Neutrophil (primary cell): ENCODE measurements at regions not wholly inside any gene's neighbourhood (a gene's known extent, or its start where the extent isn't known, plus 50 kb on each side); places are given as distances from the start of the nearest gene placed in this dataset.

ENCODE experiments used
- H3K27ac ChIP-seq: fragments of 200-600 bp; sonication (generic); 2 replicates; pipeline ENCODE4 v1.5.1; 2016; ENCODE audit warnings: mild to moderate bottlenecking, moderate library complexity
- H3K27me3 ChIP-seq: fragments of 200-600 bp; sonication (generic); 2 replicates; pipeline ENCODE4 v1.6.0; 2016; ENCODE audit warnings: mild to moderate bottlenecking
- H3K36me3 ChIP-seq: fragments of 200-600 bp; sonication (generic); 2 replicates; pipeline ENCODE4 v1.5.1; 2017
- H3K4me1 ChIP-seq, 2 experiments: fragments of 200-600 bp in 1 of 2; sonication (generic) in 1 of 2; 1 replicate in 1 of 2; 2 replicates in 1 of 2; pipeline versions ENCODE4 v1.5.1 to v1.6.1; 2013 to 2016; ENCODE audit warnings: low read depth in 1 of 2, low read length in 1 of 2, mild to moderate bottlenecking in 1 of 2, moderate library complexity in 1 of 2; ENCODE audit not compliant: control insufficient read depth in 1 of 2, insufficient read depth in 1 of 2
- H3K4me3 ChIP-seq, 2 experiments: fragments of 200-600 bp in 1 of 2; sonication (generic) in 1 of 2; 1 replicate in 1 of 2; 2 replicates in 1 of 2; pipeline ENCODE4 v1.5.1; 2013 to 2016; ENCODE audit warnings: low read depth in 1 of 2, low read length in 1 of 2, mild to moderate bottlenecking in 1 of 2, moderate library complexity in 1 of 2
- H3K9me3 ChIP-seq: fragments of 200-600 bp; sonication (generic); 2 replicates; pipeline ENCODE4 v1.5.1; 2016
- CTCF ChIP-seq: fragments of 200-600 bp; sonication (generic); IDR thresholded peaks from 2 replicates; pipeline ENCODE4 v1.5.1; 2016; ENCODE audit warnings: antibody characterized with exemption

GRCh38 chr3:194073926-194074325 lies 62.0 kb upstream of the HES1 start:
- no peak overlapping the region for H3K4me3 ChIP-seq
- H3K27ac ChIP-seq, result no peak overlapping the region
- H3K9me3 ChIP-seq, result no peaks in the 10 kb centered on the region
- H3K36me3 ChIP-seq, result no peaks in the 10 kb centered on the region
- H3K4me1 ChIP-seq, result peaks cover 11 to 13% of the 10 kb centered on the region in 2 experiments
- no peak for TF ChIP-seq CTCF
- peaks cover 68% of the 10 kb centered on the region for H3K27me3 ChIP-seq

GRCh38 chr3:194075088-194075615 lies 60.8 kb upstream of the HES1 start:
- TF ChIP-seq CTCF, result no peak
- Histone ChIP-seq H3K9me3 (no peaks in the 10 kb centered on the region), H3K27me3 (peaks cover 61% of the 10 kb centered on the region), H3K27ac (no peak overlapping the region), H3K36me3 (no peaks in the 10 kb centered on the region), H3K4me1 (peaks cover 11 to 13% of the 10 kb centered on the region in 2 experiments), H3K4me3 (no peak overlapping the region)

- TF ChIP-seq CTCF, result no peak
- Histone ChIP-seq H3K27ac (no peak overlapping the region), H3K27me3 (peaks cover 56% of the 10 kb centered on the region), H3K4me3 (no peak overlapping the region), H3K36me3 (no peaks in the 10 kb centered on the region), H3K9me3 (no peaks in the 10 kb centered on the region), H3K4me1 (peaks cover 6 to 7% of the 10 kb centered on the region in 2 experiments)
Measured at GRCh38 chr3:194075802-194076460, 60.0 kb upstream of the HES1 start.

GRCh38 chr3:194076475-194076874 lies 59.5 kb upstream of the HES1 start:
- Histone ChIP-seq H3K9me3 (no peaks in the 10 kb centered on the region), H3K27ac (no peak overlapping the region), H3K4me3 (no peak overlapping the region), H3K36me3 (no peaks in the 10 kb centered on the region), H3K27me3 (peaks cover 50% of the 10 kb centered on the region), H3K4me1 (peaks cover 2% of the 10 kb centered on the region in 2 experiments)
- TF ChIP-seq CTCF, result no peak

- no peak for TF ChIP-seq CTCF
- no peaks in the 10 kb centered on the region for H3K4me1 ChIP-seq
- H3K9me3 ChIP-seq, result no peaks in the 10 kb centered on the region
- H3K36me3 ChIP-seq, result no peaks in the 10 kb centered on the region
- H3K27me3 ChIP-seq, result peaks cover 47% of the 10 kb centered on the region
- no peak overlapping the region for H3K4me3 ChIP-seq
- no peak overlapping the region for H3K27ac ChIP-seq
Measured at GRCh38 chr3:194077602-194078001, 58.3 kb upstream of the HES1 start.
